SK-N-DZ (cell line): ENCODE measurements at regions not wholly inside any gene's neighbourhood (a gene's known extent, or its start where the extent isn't known, plus 50 kb on each side); places are given as distances from the start of the nearest gene placed in this dataset.

Experiments
- DNase-seq: peaks from one replicate; pipeline ENCODE4 v3.0.0-alpha.2; 2015; ENCODE audit warnings: low spot score

GRCh38 chr9:103904242-103904641 is 189.9 kb upstream of the SMC2 start:
- DNase-seq = no peak

DNA sequence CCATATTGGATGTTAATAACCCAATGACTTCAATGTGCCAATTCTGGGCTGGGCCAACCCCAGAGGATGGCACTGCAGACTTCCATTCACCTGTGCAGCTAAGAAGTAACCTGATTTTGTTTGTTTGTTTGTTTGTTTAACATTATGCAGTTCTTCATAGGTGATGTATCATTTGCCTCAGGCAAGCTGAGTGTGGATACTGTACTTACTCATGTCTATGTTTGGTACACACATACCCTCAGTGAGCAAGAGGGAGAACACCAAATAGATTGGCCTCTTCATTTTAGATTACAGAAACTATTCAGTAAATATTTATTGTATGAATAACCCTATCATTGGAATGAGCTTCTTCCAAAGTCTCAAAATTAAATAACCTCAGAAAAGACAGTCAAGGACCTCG is 180.2 kb upstream of the SMC2 start:
- DNase-seq = no peak

DNA sequence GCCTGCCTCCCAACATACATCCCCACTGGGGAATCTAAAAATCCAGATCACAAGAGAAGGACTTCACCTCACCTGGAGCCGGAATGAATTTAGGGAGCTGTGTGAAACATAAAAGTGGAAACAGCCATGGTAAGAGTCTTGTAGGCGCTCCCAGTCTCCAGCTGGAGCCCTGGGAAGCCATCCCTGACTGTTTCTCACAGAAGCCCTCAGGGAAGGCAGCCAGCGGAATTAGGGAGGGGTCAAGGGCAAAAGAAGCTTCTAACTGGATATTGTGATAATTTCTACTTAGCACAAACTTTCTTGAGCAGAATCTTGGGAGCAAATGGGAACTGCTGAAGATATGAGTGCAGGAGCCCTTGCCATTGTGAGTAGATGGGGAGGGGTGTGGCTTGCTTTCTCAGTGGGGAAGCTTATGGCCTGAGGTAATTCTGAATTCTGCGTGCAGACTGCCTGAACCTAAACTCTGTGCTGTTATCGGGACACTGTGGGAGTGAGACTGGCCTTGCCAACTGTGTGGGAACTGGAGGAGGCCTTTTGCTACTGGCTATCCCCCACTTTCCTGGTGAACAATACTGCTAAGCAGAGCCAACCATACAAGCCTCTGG is 174.4 kb upstream of the SMC2 start:
- DNase-seq = no peak

DNA sequence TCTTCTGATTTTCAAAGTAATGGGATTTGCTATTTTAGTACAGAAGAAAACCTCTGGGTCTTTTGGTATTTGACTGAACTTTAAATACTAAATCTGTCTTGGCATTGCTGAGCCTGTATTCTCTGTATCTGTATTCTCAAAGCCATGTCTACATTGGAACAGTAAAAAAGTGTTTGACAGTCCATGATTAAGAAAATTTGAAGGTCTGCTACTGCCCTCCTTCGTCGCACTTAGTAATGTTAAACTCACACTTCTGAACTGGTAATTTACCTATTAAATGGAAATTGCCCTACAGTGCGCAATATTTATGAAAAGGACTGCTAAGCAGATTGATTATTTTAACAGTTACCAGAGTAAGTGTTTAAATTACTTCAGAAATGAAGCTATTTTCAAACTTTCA is 165.7 kb upstream of the SMC2 start:
- no peak for DNase-seq

DNA sequence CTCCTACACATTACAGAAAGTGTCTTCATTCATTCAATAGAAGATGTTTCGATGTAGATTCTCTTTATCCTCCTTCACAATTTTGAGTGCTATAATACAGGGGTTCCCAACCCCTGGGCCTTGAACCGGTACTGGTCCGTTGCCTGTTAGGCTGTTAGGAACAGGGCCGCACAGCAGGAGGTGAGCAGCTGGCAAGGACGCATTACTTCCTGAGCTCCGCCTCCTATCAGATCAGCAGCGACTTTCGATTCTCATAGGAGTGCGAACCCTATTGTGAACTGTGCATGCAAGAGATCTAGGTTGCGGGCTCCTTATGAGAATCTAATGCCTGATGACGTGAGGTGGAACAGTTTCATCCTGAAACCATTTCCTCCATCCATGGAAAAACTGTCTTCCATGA is 153.0 kb upstream of the SMC2 start:
- no peak for DNase-seq

DNA sequence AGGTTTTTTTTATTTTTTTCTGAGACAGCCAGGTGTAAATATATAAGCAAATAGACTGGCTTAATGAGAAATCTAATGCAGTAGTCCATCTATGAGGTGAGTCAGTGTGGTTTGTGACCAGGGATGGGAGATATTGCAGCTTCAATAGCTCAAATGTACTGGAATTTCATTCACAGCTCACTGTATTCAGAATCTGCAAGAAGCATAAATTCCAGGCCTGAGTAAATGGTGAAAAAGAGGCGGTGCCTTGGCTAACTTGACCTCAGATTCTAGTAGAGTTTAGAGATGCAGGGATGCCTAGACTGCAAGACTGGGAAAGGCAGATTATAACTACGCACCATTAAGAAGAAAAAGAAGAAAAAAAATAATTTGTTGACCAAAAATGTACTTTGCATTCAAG is 151.9 kb upstream of the SMC2 start:
- DNase-seq = no peak

DNA sequence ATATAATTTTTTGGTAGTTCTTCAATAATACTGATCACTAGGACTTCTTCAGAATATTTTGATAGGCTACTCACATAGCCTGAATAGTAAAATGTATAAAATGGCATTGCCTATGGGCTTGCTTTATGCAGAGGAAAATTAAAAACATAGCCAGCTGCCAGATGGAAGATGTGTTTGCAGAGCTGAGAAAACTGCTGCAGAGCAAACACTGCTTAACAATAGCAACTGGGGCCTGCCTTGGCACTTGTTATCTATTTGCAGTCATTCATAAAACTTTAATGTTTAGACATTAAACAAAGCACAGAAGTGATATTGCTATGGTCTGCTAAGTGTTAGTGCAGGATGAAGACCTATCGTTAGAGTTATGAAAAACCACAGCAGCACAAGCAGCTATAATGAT is 151.5 kb upstream of the SMC2 start:
- no peak for DNase-seq

- no peak for DNase-seq
Measured at GRCh38 chr9:103949096-103949495, 145.0 kb upstream of the SMC2 start.

DNA sequence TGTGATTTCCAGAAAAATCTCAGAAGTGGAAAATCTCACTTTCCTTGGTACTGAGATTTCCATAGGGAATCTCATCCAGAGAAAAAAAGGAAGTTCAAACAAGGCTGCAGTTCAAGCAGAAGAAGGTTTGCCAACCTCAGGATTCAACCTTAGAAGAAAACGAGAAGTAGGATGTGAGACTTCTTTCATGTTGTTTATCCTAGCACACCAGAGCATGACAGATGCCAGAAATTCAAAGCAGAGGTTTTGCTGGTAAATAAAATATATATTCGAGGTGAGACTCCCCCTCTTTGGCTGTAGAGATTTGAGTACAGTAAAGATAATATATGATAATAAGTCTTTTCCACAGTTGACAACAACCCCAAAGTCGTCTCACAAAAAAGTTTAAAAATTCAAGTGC is 116.9 kb upstream of the SMC2 start:
- DNase-seq = no peak

- no peak for DNase-seq
Measured at GRCh38 chr9:103978396-103978795, 115.7 kb upstream of the SMC2 start.

GRCh38 chr9:103981912-103982311 is 112.2 kb upstream of the SMC2 start:
- DNase-seq = no peak

- DNase-seq = no peak
Measured at GRCh38 chr9:103985077-103985476, 109.0 kb upstream of the SMC2 start.

DNA sequence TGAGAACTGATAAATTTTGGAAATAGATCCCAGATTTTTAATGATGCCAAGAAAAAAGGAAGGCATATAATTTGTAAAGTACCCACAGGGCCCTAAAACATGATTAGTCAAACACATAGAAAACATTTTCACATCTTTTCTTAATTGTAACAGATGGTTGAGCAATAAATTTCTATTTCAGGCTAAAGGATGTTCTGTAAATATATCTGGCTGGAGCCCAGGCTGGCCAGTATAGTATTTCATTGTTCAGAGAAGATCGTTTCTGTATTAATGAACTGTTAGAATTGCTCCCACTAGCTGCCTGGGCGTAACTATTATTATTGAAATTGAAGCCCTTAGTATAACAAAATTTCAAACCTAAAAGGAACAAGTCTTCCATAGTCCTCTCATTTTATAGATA is 105.3 kb upstream of the SMC2 start:
- DNase-seq = no peak

DNA sequence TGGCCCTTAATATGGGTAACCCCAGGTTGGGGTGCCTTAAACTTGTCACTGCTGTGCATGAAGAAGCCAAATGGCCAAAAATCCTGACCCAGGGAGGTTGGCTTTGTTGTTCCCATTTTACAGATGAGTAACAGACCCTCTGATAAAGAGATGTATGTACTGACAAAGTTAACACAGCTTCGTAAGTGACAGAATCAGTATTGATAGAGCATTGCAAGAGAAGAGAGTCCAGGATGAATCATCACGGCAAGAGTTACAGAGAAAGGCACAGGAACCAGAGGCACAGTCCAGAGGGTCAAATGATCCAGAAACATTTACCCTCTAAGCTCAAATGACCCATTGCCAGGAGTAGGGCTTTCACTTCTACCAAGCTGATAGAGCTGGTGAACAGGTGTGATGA is 103.8 kb upstream of the SMC2 start:
- no peak for DNase-seq

DNA sequence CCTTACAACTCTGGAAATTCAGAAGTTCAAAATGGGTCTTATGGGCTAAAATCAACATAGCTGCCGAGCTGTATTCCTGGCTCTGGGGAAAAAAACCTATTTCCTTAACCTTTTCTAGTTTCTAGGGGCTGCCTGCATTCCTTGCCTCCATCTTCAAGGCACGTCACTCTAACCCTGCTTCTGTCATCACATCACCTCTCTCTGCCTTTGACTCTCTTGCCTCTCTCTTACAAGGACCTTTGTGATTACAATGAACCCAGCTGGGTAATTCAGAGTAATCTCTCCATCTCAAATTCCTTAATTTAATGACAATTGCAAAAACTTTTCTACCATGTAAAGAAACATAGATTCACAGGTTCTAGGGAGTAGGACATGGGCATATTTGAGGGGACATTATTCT is 103.1 kb upstream of the SMC2 start:
- DNase-seq = no peak

DNA sequence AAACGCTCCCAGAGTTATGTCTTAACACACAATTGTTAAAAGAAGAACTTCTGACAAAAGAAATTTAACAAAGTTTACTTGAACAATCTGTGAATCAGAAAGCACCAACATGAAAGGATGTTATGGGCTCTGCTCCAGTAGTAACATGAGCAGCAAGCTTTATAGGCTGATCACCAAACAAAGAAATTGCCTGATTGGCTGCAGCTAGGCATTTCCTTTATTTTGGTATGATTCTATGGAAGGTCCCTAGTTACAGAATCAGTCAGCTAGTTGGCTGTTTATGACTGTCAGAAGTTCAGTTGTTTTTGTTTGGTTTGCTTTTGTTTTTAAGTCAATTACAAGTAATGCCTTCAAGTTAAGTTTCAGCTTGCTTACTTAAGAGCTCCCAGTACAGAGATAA is 102.4 kb upstream of the SMC2 start:
- no peak for DNase-seq

DNA sequence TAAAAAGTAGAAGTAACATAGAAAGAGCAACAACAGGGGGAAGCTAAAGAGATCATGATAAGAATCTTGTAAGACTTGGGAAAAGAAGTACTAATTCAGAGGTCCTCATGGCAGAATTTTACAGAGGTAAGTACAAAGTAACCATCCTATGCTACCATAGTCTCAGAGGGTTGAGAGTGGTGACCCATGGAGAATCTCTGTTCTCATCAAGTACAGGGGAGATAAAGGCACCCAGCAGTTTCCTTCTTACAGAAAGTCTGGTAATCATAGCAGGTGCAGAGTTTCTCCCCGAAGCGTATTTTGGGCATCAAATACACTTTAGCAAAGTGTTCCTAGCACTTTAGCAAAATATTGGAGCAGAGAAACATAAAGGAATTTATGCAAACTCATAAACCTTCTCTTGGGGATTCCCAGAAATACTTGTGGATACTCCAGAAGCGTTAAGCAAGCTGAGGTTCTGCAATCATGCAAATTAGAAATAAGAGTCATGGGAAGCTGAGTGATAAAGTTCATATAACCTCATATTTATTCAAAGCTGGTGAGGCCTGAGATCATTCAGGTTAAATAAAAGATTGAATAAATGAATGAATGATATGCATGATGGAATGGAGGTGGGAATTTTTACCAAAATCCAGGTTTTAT is 101.0 kb upstream of the SMC2 start:
- no peak for DNase-seq

DNA sequence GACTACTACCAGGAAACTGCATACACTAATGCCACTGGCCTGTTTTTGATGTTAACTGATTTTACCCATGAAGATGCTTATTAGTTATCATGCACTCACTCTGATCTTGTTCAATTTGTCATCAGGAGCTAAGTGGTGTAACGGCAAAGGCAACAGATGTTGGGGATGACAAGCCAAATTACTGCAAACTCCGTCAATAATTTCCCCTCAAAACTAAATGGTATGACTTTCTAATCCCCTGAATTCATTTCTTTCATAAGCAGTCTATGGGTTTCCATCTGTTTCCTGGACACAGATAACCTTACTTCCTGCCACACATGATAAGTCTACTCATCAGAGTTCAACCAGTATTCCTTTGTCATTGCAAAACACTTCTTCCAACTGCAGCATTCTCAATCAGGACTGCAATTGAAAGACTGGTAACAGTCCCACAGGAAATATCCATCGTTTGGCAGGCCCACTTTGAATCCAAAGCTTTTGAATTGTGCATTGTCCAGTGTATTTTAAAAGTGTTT is 96.2 kb upstream of the SMC2 start:
- no peak for DNase-seq

DNA sequence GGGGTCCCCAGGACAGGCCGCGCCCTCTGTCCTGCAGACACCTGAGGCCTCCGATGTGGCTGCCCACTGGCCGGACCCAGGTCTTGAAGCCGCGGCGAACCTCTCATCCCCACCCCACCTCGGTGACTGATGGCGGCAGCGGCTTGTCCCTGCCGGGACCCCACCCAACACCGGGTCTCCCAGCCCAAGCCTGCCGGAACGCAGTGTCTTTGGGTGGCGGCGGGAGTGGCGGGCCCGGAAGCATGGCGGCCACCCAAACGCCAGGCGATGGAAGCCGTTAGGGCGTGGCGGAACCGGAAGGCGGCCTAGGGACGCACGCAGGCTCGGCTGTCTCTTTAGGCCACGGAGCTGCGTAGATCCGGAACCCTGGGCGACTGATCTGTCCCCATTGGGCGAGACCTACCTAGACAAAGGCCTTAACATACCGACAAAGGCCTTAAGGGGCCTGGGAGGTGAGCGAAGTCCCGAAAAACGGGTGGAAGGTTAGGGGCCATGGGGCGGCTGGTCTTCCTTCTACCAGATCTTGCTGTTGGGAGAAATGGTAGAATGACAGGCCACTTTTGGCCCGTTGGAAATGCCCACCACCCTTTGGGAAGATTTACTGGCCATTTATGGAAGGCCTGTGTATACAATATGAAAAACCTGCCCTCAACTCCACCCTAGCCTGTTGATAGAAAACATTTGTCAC is 94.6 kb upstream of the SMC2 start:
- DNase-seq = no peak

- no peak for DNase-seq
Measured at GRCh38 chr9:104009826-104010225, 84.3 kb upstream of the SMC2 start.

GRCh38 chr9:104022083-104022482 is 72.0 kb upstream of the SMC2 start:
- DNase-seq = no peak

DNA sequence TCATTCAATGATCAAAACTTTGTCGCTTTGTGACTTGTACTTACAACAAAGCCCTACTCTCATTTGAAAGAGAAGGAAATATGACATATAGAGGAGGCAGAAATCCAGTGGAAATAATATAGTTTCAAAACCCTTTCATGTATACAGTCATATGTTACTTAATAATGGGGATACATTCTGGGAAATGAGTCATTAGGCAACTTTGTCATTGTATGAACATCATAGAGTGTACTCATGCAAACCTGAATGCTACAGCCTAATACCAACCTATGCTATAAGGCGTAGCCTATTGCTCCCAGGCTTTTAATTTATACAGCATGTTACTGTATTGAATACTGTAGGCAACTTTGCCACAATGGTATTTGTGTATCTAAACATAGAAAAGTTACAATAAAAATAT is 69.0 kb upstream of the SMC2 start:
- DNase-seq = no peak

DNA sequence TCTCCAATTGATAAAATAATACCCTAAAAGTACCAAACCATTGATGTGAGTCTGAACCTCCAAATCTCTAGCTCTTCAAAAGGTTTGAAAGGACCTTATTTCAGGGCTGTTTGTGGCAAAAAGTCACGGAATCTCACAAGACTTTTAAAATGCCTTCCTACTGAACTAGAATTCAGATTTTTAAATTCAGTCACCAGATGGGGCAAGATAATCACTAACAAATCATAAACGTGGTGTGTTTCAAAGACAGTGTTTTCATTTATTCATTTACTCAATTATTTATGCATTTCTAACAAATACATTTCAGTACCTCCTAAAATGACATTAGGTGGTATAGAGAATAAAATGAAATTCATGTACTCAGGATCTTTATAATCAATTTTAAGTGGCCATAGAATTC is 68.2 kb upstream of the SMC2 start:
- DNase-seq = no peak
